CD8-positive, alpha-beta memory T cell (primary cell): ENCODE measurements at regions not wholly inside any gene's neighbourhood (a gene's known extent, or its start where the extent isn't known, plus 50 kb on each side); places are given as distances from the start of the nearest gene placed in this dataset.

Source experiments
- CTCF ChIA-PET: fragments of 350-600 bp; sonication (Branson Sonifier 250); formaldehyde crosslinking; loops from one replicate; lab custom pipeline; 2021; ENCODE audit warnings: antibody characterized with exemption; lab: Charles Lee
- POLR2A ChIA-PET: fragments of 350-600 bp; sonication (Branson Sonifier 250); formaldehyde crosslinking; loops from one replicate; lab custom pipeline; 2021; ENCODE audit warnings: antibody characterized with exemption; lab: Charles Lee
- DNase-seq, 5 donors: peaks; one replicate each; pipeline versions ENCODE4 v3.0.0 to v3.0.0-alpha.2; 2020 to 2022; ENCODE audit warnings: mixed read lengths in 1 of 5
- H3K27ac ChIP-seq: one replicate; pipeline ENCODE4 v1.7.0; 2013; ENCODE audit warnings: low read depth, mild to moderate bottlenecking, low read length, moderate library complexity
- H3K27me3 ChIP-seq: 2 replicates; pipeline ENCODE4 v1.7.0; 2013; ENCODE audit warnings: low read length, mild to moderate bottlenecking; ENCODE audit not compliant: insufficient read depth, poor library complexity, severe bottlenecking
- H3K36me3 ChIP-seq: 2 replicates; pipeline ENCODE4 v1.7.0; 2013; ENCODE audit warnings: mild to moderate bottlenecking, low read length, moderate library complexity; ENCODE audit not compliant: insufficient read depth
- H3K4me1 ChIP-seq: 2 replicates; pipeline ENCODE4 v1.7.0; 2013; ENCODE audit warnings: mild to moderate bottlenecking, low read length, moderate library complexity; ENCODE audit not compliant: insufficient read depth
- H3K4me3 ChIP-seq: 2 replicates; pipeline ENCODE4 v1.7.0; 2013; ENCODE audit warnings: mild to moderate bottlenecking, low read length
- H3K9me3 ChIP-seq: 2 replicates; pipeline ENCODE4 v1.7.0; 2013; ENCODE audit warnings: mild to moderate bottlenecking, low read length
- H3K27ac Mint-ChIP-seq, 8 donors: one replicate each; pipeline ENCODE4 v1.8.0; 2020 to 2021; ENCODE audit warnings: mixed read lengths in 8 of 8, mild to moderate bottlenecking in 6 of 8, inconsistent platforms in 3 of 8, moderate library complexity in 3 of 8
- H3K27me3 Mint-ChIP-seq, 2 donors: one replicate each; pipeline ENCODE4 v1.8.0; 2020 to 2021; ENCODE audit warnings: mixed read lengths in 2 of 2, mild to moderate bottlenecking in 1 of 2, moderate library complexity in 1 of 2
- H3K36me3 Mint-ChIP-seq, 3 donors: one replicate each; pipeline ENCODE4 v1.8.0; 2020 to 2021; ENCODE audit warnings: mixed read lengths in 3 of 3, inconsistent platforms in 1 of 3, mild to moderate bottlenecking in 1 of 3
- H3K4me1 Mint-ChIP-seq, 3 donors: one replicate each; pipeline ENCODE4 v1.8.0; 2020 to 2021; ENCODE audit warnings: mixed read lengths in 3 of 3, inconsistent platforms in 1 of 3, mild to moderate bottlenecking in 1 of 3
- H3K4me3 Mint-ChIP-seq, 7 donors: one replicate each; pipeline ENCODE4 v1.8.0; 2020 to 2021; ENCODE audit warnings: mixed read lengths in 7 of 7, mild to moderate bottlenecking in 6 of 7, moderate library complexity in 4 of 7, inconsistent platforms in 2 of 7
- H3K9me3 Mint-ChIP-seq, 5 donors: one replicate each; pipeline ENCODE4 v1.8.0; 2020 to 2022; ENCODE audit warnings: mixed read lengths in 5 of 5, mild to moderate bottlenecking in 3 of 5, moderate library complexity in 2 of 5, inconsistent platforms in 1 of 5

- no peaks in the 10 kb centered on the region for H3K4me1 ChIP-seq
- ChIA-PET CTCF (no interaction called here), POLR2A (no interaction called here)
- Mint-ChIP-seq H3K36me3 (no peaks in the 10 kb centered on the region), H3K27ac (no peak overlapping the region), H3K4me3 (no peak overlapping the region), H3K4me1 (no peaks in the 10 kb centered on the region), H3K9me3 (peaks cover 0 to 9% (median 0%) of the 10 kb centered on the region in 5 donors), H3K27me3 (peaks cover 0 to 3% of the 10 kb centered on the region in 2 donors)
- H3K4me3 ChIP-seq, result no peak overlapping the region
- H3K36me3 ChIP-seq, result no peaks in the 10 kb centered on the region
- DNase-seq, result no peak
- H3K27ac ChIP-seq, result no peak overlapping the region
- H3K27me3 ChIP-seq, result no peaks in the 10 kb centered on the region
- H3K9me3 ChIP-seq, result no peaks in the 10 kb centered on the region
Observed at GRCh38 chr18:75810961-75811551, 383.6 kb upstream of the SMIM21 start.

DNA sequence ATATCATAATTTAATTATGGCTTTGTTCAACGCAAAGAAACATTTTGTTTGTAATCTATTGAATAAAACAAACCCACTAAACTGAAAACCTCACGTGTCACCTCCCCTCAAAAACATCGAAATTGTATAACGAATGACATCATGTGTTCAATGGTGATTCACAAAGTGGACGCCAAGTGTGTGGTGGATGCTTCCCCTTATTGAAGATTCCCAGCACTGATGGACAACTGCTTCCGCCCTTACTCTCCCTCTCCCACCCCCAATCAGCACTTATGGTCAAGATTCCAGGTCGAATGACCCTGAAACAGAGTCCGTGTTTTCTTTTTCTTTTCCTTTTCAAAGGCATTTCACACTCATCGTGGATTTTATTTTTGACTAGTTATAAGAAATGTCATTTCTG lies 383.0 kb upstream of the SMIM21 start:
- H3K9me3 Mint-ChIP-seq, result peaks cover 0 to 9% (median 0%) of the 10 kb centered on the region in 5 donors
- no peaks in the 10 kb centered on the region for H3K36me3 Mint-ChIP-seq
- H3K4me3 ChIP-seq, result no peak overlapping the region
- H3K27me3 ChIP-seq, result no peaks in the 10 kb centered on the region
- no peaks in the 10 kb centered on the region for H3K4me1 ChIP-seq
- no peaks in the 10 kb centered on the region for H3K36me3 ChIP-seq
- H3K27ac ChIP-seq, result no peak overlapping the region
- peaks cover 0 to 3% of the 10 kb centered on the region in 2 donors for H3K27me3 Mint-ChIP-seq
- no peaks in the 10 kb centered on the region for H3K9me3 ChIP-seq
- ChIA-PET CTCF (no interaction called here), POLR2A (no interaction called here)
- no peak for DNase-seq
- no peak overlapping the region for H3K4me3 Mint-ChIP-seq
- H3K27ac Mint-ChIP-seq, result no peak overlapping the region
- H3K4me1 Mint-ChIP-seq, result no peaks in the 10 kb centered on the region

DNA sequence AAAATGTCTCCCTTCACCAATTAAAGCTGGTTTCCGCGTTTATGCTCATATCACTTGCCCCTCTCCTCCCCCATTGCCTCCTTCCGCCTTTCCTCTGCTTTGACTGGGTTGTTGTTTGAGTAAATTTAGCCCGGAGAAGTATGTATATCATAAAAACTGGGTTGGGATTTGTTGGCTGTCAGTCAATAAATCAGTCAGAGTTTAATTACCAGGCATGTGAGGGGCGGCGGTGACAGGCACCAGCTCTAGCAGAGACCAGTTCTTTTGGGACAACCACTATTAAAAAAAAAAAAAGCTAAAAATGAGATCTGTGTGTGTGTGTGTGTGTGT lies 382.4 kb upstream of the SMIM21 start:
- Mint-ChIP-seq H3K36me3 (no peaks in the 10 kb centered on the region), H3K4me3 (no peak overlapping the region), H3K27me3 (peaks cover 0 to 3% of the 10 kb centered on the region in 2 donors), H3K4me1 (no peaks in the 10 kb centered on the region), H3K9me3 (peaks cover 0 to 8% (median 0%) of the 10 kb centered on the region in 5 donors), H3K27ac (no peak overlapping the region)
- ChIA-PET CTCF (no interaction called here), POLR2A (no interaction called here)
- no peaks in the 10 kb centered on the region for H3K9me3 ChIP-seq
- H3K4me1 ChIP-seq, result no peaks in the 10 kb centered on the region
- no peaks in the 10 kb centered on the region for H3K27me3 ChIP-seq
- H3K4me3 ChIP-seq, result no peak overlapping the region
- DNase-seq, result no peak
- H3K27ac ChIP-seq, result no peak overlapping the region
- H3K36me3 ChIP-seq, result no peaks in the 10 kb centered on the region

DNA sequence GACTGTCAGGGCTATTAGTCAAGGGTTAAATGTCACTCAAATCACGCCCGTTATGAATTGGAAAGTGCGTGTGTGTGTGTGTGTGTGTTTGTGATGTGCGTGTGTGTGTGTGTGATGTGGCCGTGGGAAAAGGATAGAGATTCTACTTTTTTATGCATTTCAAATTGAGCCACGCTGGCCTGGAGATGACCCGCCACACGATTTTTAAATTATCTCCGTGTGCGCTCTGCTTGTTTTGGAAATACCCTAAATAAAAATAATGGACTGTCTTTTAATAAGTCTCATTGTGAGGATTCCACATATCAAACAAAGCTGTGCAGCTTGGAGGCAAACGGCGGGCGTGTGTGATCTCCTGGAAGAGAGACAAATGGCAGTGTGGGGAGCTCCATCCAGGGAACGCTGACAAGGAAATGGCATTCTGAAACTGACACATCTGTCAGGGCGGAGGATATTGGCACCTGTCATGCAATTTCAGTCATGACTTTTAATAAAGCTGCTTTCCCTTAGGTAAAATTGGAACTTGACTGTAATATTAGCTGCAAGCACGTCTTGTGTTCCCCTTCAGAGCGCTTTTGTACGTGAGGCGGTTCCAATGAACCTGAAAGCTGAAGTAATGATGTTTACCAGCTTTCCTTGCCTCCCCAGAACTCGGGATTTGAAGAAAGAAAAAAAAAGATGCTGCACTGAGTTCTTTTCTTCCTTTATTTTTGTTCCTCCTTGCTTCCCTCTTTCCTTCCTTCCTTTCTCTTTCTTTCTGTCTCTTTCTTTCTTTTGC lies 381.8 kb upstream of the SMIM21 start:
- Mint-ChIP-seq H3K27ac (no peak overlapping the region), H3K36me3 (no peaks in the 10 kb centered on the region), H3K9me3 (peaks cover 0 to 6% (median 0%) of the 10 kb centered on the region in 5 donors), H3K27me3 (peaks cover 0 to 3% of the 10 kb centered on the region in 2 donors), H3K4me1 (no peaks in the 10 kb centered on the region), H3K4me3 (no peak overlapping the region)
- Histone ChIP-seq H3K4me3 (no peak overlapping the region), H3K9me3 (no peaks in the 10 kb centered on the region), H3K27ac (no peak overlapping the region), H3K27me3 (no peaks in the 10 kb centered on the region), H3K4me1 (no peaks in the 10 kb centered on the region), H3K36me3 (no peaks in the 10 kb centered on the region)
- ChIA-PET POLR2A (no interaction called here), CTCF (no interaction called here)
- DNase-seq, result no peak

GRCh38 chr18:75805265-75805664 lies 377.8 kb upstream of the SMIM21 start:
- POLR2A ChIA-PET, result no interaction called here
- Histone ChIP-seq H3K36me3 (no peaks in the 10 kb centered on the region), H3K27me3 (no peaks in the 10 kb centered on the region), H3K4me1 (no peaks in the 10 kb centered on the region), H3K4me3 (no peak overlapping the region), H3K27ac (no peak overlapping the region), H3K9me3 (no peaks in the 10 kb centered on the region)
- CTCF ChIA-PET, result interaction anchor here (1.1 kb wide), 1 partner anchor 8 kb away, joined by 3 read pairs; no protein-coding TSS in a partner anchor
- Mint-ChIP-seq H3K4me1 (no peaks in the 10 kb centered on the region), H3K36me3 (no peaks in the 10 kb centered on the region), H3K27me3 (peaks cover 0 to 3% of the 10 kb centered on the region in 2 donors), H3K9me3 (no peaks in the 10 kb centered on the region), H3K27ac (no peak overlapping the region), H3K4me3 (no peak overlapping the region)
- DNase-seq, result no peak

DNA sequence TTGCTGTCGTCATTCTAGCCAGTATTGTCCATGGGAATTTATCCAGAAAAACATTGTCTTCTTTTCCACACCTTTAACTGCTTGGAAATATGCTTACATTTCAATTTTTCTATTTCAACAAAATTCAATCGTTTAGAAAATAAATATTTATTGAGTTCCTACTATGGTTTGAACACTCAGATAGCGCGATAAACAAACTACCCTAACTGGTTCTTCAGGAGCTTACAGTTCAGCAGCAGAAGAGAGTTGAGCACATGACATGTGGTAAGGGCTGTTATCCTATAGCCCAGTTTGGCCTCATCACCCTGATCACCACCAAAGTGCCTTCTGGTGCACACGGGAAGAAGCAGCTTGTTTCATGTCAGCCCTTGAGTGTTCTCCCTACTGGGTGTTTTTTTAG lies 375.2 kb upstream of the SMIM21 start:
- Mint-ChIP-seq H3K36me3 (no peaks in the 10 kb centered on the region), H3K4me3 (no peak overlapping the region), H3K9me3 (no peaks in the 10 kb centered on the region), H3K27me3 (peaks cover 0 to 2% of the 10 kb centered on the region in 2 donors), H3K4me1 (no peaks in the 10 kb centered on the region), H3K27ac (no peak overlapping the region)
- ChIA-PET POLR2A (no interaction called here), CTCF (no interaction called here)
- H3K27me3 ChIP-seq, result no peaks in the 10 kb centered on the region
- no peaks in the 10 kb centered on the region for H3K36me3 ChIP-seq
- no peaks in the 10 kb centered on the region for H3K4me1 ChIP-seq
- no peaks in the 10 kb centered on the region for H3K9me3 ChIP-seq
- DNase-seq, result no peak
- H3K4me3 ChIP-seq, result no peak overlapping the region
- H3K27ac ChIP-seq, result no peak overlapping the region

DNA sequence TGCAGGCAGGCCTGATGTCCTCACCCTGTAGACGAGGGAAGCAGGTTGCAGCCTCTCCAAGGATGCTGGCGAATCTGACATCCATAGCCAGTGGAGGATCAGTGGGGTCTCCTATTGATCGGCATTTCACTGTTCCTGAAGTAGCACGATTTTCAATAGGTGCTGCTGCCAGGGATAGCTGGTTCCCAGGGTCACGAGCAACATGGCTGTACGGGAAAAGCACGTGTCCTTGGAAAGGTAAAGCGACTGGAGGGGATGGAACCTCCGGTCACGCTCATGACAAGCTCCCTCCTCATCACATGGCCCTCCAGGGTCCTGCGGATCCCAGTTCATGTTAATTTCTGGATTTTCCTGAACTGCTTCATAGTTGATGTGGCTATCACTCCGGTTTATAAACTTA lies 373.7 kb upstream of the SMIM21 start:
- Histone ChIP-seq H3K4me3 (no peak overlapping the region), H3K27me3 (no peaks in the 10 kb centered on the region), H3K36me3 (no peaks in the 10 kb centered on the region), H3K27ac (no peak overlapping the region), H3K9me3 (no peaks in the 10 kb centered on the region), H3K4me1 (no peaks in the 10 kb centered on the region)
- ChIA-PET CTCF (no interaction called here), POLR2A (no interaction called here)
- Mint-ChIP-seq H3K27me3 (peaks cover 0 to 2% of the 10 kb centered on the region in 2 donors), H3K4me1 (no peaks in the 10 kb centered on the region), H3K27ac (no peak overlapping the region), H3K9me3 (peaks cover 0 to 1% (median 0%) of the 10 kb centered on the region in 5 donors), H3K36me3 (no peaks in the 10 kb centered on the region), H3K4me3 (no peak overlapping the region)
- DNase-seq, result no peak

DNA sequence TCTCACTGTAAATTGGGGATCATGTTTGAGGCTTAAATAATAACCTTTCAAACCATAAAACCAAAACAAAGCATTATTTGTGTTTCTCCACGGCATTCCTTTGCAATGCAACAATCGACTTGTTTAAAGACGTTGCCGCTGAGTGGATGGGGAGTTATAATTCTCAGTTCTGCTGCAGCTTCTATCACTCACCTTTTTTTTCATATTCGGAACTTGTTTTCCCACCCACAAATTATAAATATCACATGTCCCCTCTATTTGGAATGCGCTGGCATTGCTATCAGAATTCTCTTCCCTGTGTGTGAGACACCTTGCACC lies 372.8 kb upstream of the SMIM21 start:
- no peaks in the 10 kb centered on the region for H3K27me3 ChIP-seq
- no peak for DNase-seq
- peaks cover 0 to 3% of the 10 kb centered on the region in 2 donors for H3K27me3 Mint-ChIP-seq
- no peaks in the 10 kb centered on the region for H3K36me3 Mint-ChIP-seq
- no peaks in the 10 kb centered on the region for H3K4me1 Mint-ChIP-seq
- H3K9me3 ChIP-seq, result no peaks in the 10 kb centered on the region
- POLR2A ChIA-PET, result interaction anchor here (0.5 kb wide), 1 partner anchor 35 kb away, joined by 3 read pairs; no protein-coding TSS in a partner anchor
- CTCF ChIA-PET, result no interaction called here
- H3K4me3 Mint-ChIP-seq, result no peak overlapping the region
- no peaks in the 10 kb centered on the region for H3K4me1 ChIP-seq
- no peaks in the 10 kb centered on the region for H3K36me3 ChIP-seq
- no peak overlapping the region for H3K4me3 ChIP-seq
- H3K9me3 Mint-ChIP-seq, result peaks cover 0 to 1% (median 0%) of the 10 kb centered on the region in 5 donors
- H3K27ac ChIP-seq, result no peak overlapping the region
- H3K27ac Mint-ChIP-seq, result peak overlapping the region in 1 of 8 donors; percentile 17
